Large intestine (tissue), 3 donors: ENCODE measurements at regions not wholly inside any gene's neighbourhood (a gene's known extent, or its start where the extent isn't known, plus 50 kb on each side); places are given as distances from the start of the nearest gene placed in this dataset.

Experiments used
- DNase-seq, 2 donors: peaks; one replicate each; pipeline versions ENCODE4 v3.0.0 to v3.0.0-alpha.2; 2013
- H3K27ac ChIP-seq: one replicate; pipeline ENCODE4 v1.5.1; 2013; ENCODE audit warnings: low read length
- H3K27me3 ChIP-seq: 2 replicates; pipeline ENCODE4 v1.6.1; 2013; ENCODE audit warnings: low read length; ENCODE audit not compliant: control insufficient read depth, insufficient read depth
- H3K36me3 ChIP-seq: 2 replicates; pipeline ENCODE4 v1.6.1; 2013; ENCODE audit warnings: low read length; ENCODE audit not compliant: control insufficient read depth, insufficient read depth
- H3K4me1 ChIP-seq: one replicate; pipeline ENCODE4 v1.6.1; 2013; ENCODE audit warnings: low read length; ENCODE audit not compliant: control insufficient read depth, insufficient read depth
- H3K4me3 ChIP-seq: one replicate; pipeline ENCODE4 v1.5.1; 2013; ENCODE audit warnings: low read length
- H3K9me3 ChIP-seq: one replicate; pipeline ENCODE4 v1.6.1; 2013; ENCODE audit warnings: mild to moderate bottlenecking, low read depth, low read length, moderate library complexity; ENCODE audit not compliant: control insufficient read depth
- WGBS: methylation state at CpG from one replicate; pipeline ENCODE4 v1.1.5; 2013; ENCODE audit warnings: low lambda C conversion rate; ENCODE audit not compliant: insufficient coverage; 5-methylcytosine and 5-hydroxymethylcytosine counted together

GRCh38 chr4:56260320-56260719 is 127.0 kb downstream of the AASDH start:
- Histone ChIP-seq H3K27ac (no peak overlapping the region), H3K9me3 (no peaks in the 10 kb centered on the region), H3K4me1 (peaks cover 27% of the 10 kb centered on the region), H3K27me3 (no peaks in the 10 kb centered on the region), H3K36me3 (no peaks in the 10 kb centered on the region), H3K4me3 (no peak overlapping the region)
- WGBS, result no CpG with 5 or more reads among the region's 4 CpGs
- DNase-seq, result no peak

GRCh38 chr4:56259655-56260054 is 127.6 kb downstream of the AASDH start:
- H3K9me3 ChIP-seq, result no peaks in the 10 kb centered on the region
- no peak overlapping the region for H3K4me3 ChIP-seq
- H3K4me1 ChIP-seq, result peaks cover 27% of the 10 kb centered on the region
- no peaks in the 10 kb centered on the region for H3K36me3 ChIP-seq
- H3K27me3 ChIP-seq, result no peaks in the 10 kb centered on the region
- no CpG with 5 or more reads among the region's 2 CpGs for WGBS
- no peak for DNase-seq
- peak overlapping the region; percentile 8 for H3K27ac ChIP-seq

- H3K27ac ChIP-seq, result no peak overlapping the region
- no peaks in the 10 kb centered on the region for H3K9me3 ChIP-seq
- H3K36me3 ChIP-seq, result no peaks in the 10 kb centered on the region
- H3K4me3 ChIP-seq, result no peak overlapping the region
- H3K4me1 ChIP-seq, result peaks cover 53% of the 10 kb centered on the region
- no peak for DNase-seq
- no peaks in the 10 kb centered on the region for H3K27me3 ChIP-seq
- no CpG with 5 or more reads among the region's 1 CpG for WGBS
Observed at GRCh38 chr4:56255820-56256219, 131.5 kb downstream of the AASDH start.

- no peaks in the 10 kb centered on the region for H3K9me3 ChIP-seq
- H3K4me1 ChIP-seq, result peaks cover 42% of the 10 kb centered on the region
- 60% methylated on average over 1 of the region's 4 CpGs for WGBS
- H3K27ac ChIP-seq, result peak overlapping the region; percentile 95
- no peaks in the 10 kb centered on the region for H3K36me3 ChIP-seq
- peak; percentile 82 to 93 for DNase-seq
- no peaks in the 10 kb centered on the region for H3K27me3 ChIP-seq
- H3K4me3 ChIP-seq, result no peak overlapping the region
Observed at GRCh38 chr4:56253666-56254305, 133.5 kb downstream of the AASDH start.

- no peaks in the 10 kb centered on the region for H3K36me3 ChIP-seq
- no peak overlapping the region for H3K4me3 ChIP-seq
- H3K27ac ChIP-seq, result peak overlapping the region; percentile 95
- H3K9me3 ChIP-seq, result no peaks in the 10 kb centered on the region
- DNase-seq, result peak; percentile 51 to 81
- peaks cover 40% of the 10 kb centered on the region for H3K4me1 ChIP-seq
- 40% methylated on average over 1 of the region's 4 CpGs for WGBS
- H3K27me3 ChIP-seq, result no peaks in the 10 kb centered on the region
Observed at GRCh38 chr4:56252561-56253152, 134.6 kb downstream of the AASDH start.

- Histone ChIP-seq H3K36me3 (no peaks in the 10 kb centered on the region), H3K27ac (no peak overlapping the region), H3K4me1 (peaks cover 40% of the 10 kb centered on the region), H3K4me3 (no peak overlapping the region), H3K9me3 (no peaks in the 10 kb centered on the region), H3K27me3 (no peaks in the 10 kb centered on the region)
- 100% methylated on average over 1 of the region's 3 CpGs for WGBS
- DNase-seq, result no peak
Observed at GRCh38 chr4:56251556-56251955, 135.7 kb downstream of the AASDH start.

GRCh38 chr4:56250776-56251175 is 136.5 kb downstream of the AASDH start:
- WGBS, result 100% methylated on average over 1 of the region's 2 CpGs
- DNase-seq, result no peak
- Histone ChIP-seq H3K27ac (no peak overlapping the region), H3K27me3 (no peaks in the 10 kb centered on the region), H3K9me3 (no peaks in the 10 kb centered on the region), H3K4me1 (peaks cover 47% of the 10 kb centered on the region), H3K4me3 (no peak overlapping the region), H3K36me3 (no peaks in the 10 kb centered on the region)

- H3K27ac ChIP-seq, result peak overlapping the region; percentile 71
- no peaks in the 10 kb centered on the region for H3K36me3 ChIP-seq
- H3K4me3 ChIP-seq, result no peak overlapping the region
- no peaks in the 10 kb centered on the region for H3K9me3 ChIP-seq
- no peaks in the 10 kb centered on the region for H3K27me3 ChIP-seq
- H3K4me1 ChIP-seq, result peaks cover 50% of the 10 kb centered on the region
- peak; percentile 55 to 79 for DNase-seq
- no CpG with 5 or more reads among the region's 7 CpGs for WGBS
Observed at GRCh38 chr4:56247646-56248045, 139.6 kb downstream of the AASDH start.

GRCh38 chr4:56246233-56246610 is 141.1 kb downstream of the AASDH start:
- DNase-seq, result no peak
- H3K4me1 ChIP-seq, result peaks cover 50% of the 10 kb centered on the region
- H3K27ac ChIP-seq, result peak overlapping the region; percentile 71
- no peaks in the 10 kb centered on the region for H3K27me3 ChIP-seq
- H3K36me3 ChIP-seq, result no peaks in the 10 kb centered on the region
- H3K4me3 ChIP-seq, result no peak overlapping the region
- no CpG with 5 or more reads among the region's 3 CpGs for WGBS
- H3K9me3 ChIP-seq, result no peaks in the 10 kb centered on the region

GRCh38 chr4:56245547-56246232 is 141.6 kb downstream of the AASDH start:
- Histone ChIP-seq H3K27me3 (no peaks in the 10 kb centered on the region), H3K9me3 (no peaks in the 10 kb centered on the region), H3K36me3 (no peaks in the 10 kb centered on the region), H3K4me1 (peaks cover 54% of the 10 kb centered on the region), H3K4me3 (no peak overlapping the region), H3K27ac (peak overlapping the region; percentile 71)
- DNase-seq, result no peak
- 80% methylated on average over 1 of the region's 2 CpGs for WGBS
